ENCODE measurements at regions not wholly inside any gene's neighbourhood (a gene's known extent, or its start where the extent isn't known, plus 50 kb on each side); places are given as distances from the start of the nearest gene placed in this dataset.

DNA sequence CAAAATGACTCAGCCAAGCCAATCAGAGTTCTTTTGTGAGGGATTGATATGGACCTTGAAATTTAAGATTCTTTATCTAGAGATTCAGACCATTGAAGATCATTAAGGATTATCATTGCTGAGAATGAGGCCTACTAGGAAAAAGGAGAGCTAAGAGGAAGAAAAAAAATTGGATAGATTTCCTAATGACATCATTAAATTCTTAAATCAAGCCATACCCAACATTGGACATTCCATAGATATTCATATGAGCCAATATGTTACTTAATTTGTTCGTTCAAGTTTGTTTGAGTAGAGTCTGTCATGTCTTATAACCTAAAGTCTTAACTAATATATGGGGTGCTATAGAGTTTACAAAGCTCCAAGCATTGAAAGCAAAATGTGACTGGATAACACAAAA is 727.9 kb upstream of the SEMA6A start:
- Histone ChIP-seq H3K27ac (replicated peaks) (no peak overlapping the region), H3K4me3 (no peak overlapping the region), H3K9me3 (replicated peaks) (no peaks in the 10 kb centered on the region), H3K36me3 (no peaks in the 10 kb centered on the region), H3K27me3 (ENCODE audit: low read depth) (no peaks in the 10 kb centered on the region), H3K4me1 (peaks cover 9% of the 10 kb centered on the region)
- no peak for DNase-seq
- intact Hi-C loops (cut with micrococcal nuclease): no loop called here
- TF ChIP-seq CTCF (IDR thresholded peaks at IDR 0.05; ENCODE audit: borderline replicate concordance): no peak

DNA sequence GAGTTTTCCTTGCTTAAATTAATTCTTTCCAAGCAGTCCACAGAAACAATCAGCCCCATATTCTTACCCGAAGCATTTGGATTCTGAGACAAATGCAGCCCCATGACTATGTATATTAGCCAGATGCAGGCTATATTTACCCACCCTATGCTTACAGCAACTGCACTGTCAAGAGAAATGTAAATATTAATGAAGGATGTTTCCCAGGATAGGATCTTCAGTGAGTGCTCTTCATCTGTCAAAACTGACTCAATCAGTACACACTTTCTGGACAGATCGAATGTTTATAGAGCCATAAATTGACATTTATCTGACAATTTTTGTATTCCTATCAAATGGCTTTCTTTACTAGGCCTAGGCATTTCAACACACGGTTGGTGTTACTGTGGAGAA is 725.3 kb upstream of the SEMA6A start:
- intact Hi-C loops (cut with micrococcal nuclease): no loop called here
- Histone ChIP-seq H3K27ac (replicated peaks) (no peak overlapping the region), H3K4me1 (peaks cover 9% of the 10 kb centered on the region), H3K9me3 (replicated peaks) (no peaks in the 10 kb centered on the region), H3K36me3 (no peaks in the 10 kb centered on the region), H3K4me3 (no peak overlapping the region), H3K27me3 (ENCODE audit: low read depth) (no peaks in the 10 kb centered on the region)
- no peak for DNase-seq
- no peak for TF ChIP-seq CTCF (IDR thresholded peaks at IDR 0.05; ENCODE audit: borderline replicate concordance)

- DNase-seq: no peak
- peaks cover 9% of the 10 kb centered on the region for H3K4me1 ChIP-seq
- no peak for TF ChIP-seq CTCF (IDR thresholded peaks at IDR 0.05; ENCODE audit: borderline replicate concordance)
- intact Hi-C loops (cut with micrococcal nuclease): no loop called here
- H3K4me3 ChIP-seq: no peak overlapping the region
- H3K9me3 ChIP-seq (replicated peaks): peaks cover 5% of the 10 kb centered on the region
- H3K36me3 ChIP-seq: no peaks in the 10 kb centered on the region
- H3K27me3 ChIP-seq (ENCODE audit: low read depth): no peaks in the 10 kb centered on the region
- no peak overlapping the region for H3K27ac ChIP-seq (replicated peaks)
Measured at GRCh38 chr5:117299224-117299935, 724.8 kb upstream of the SEMA6A start.

GRCh38 chr5:117296872-117297271 is 722.2 kb upstream of the SEMA6A start:
- Histone ChIP-seq H3K4me3 (no peak overlapping the region), H3K27ac (replicated peaks) (no peak overlapping the region), H3K9me3 (replicated peaks) (peaks cover 20% of the 10 kb centered on the region), H3K36me3 (no peaks in the 10 kb centered on the region), H3K27me3 (ENCODE audit: low read depth) (no peaks in the 10 kb centered on the region), H3K4me1 (peaks cover 9% of the 10 kb centered on the region)
- TF ChIP-seq CTCF (IDR thresholded peaks at IDR 0.05; ENCODE audit: borderline replicate concordance): no peak
- intact Hi-C loops (cut with micrococcal nuclease): no loop called here
- no peak for DNase-seq

DNA sequence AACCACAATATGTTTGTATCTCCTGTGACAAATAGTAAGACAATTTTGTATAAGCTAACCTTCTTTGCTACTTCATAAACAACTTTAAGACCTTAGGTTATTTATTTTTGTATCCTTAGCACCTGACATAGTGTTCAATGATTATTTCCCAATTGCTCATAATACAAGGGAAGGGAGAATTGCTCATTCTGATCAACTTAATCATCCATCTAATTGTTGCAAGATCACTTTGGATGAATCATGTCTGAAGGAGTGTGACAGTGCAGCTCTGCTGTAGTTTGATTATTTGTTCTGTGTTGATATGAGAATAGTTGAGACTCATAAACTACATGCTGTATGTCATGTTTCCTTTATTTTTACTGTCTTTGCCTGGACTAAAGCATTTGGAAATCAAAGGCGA is 721.3 kb upstream of the SEMA6A start:
- H3K4me3 ChIP-seq: no peak overlapping the region
- H3K4me1 ChIP-seq: peaks cover 4% of the 10 kb centered on the region
- TF ChIP-seq CTCF (IDR thresholded peaks at IDR 0.05; ENCODE audit: borderline replicate concordance): no peak
- H3K9me3 ChIP-seq (replicated peaks): peaks cover 20% of the 10 kb centered on the region
- intact Hi-C loops (cut with micrococcal nuclease): no loop called here
- H3K27ac ChIP-seq (replicated peaks): no peak overlapping the region
- no peaks in the 10 kb centered on the region for H3K36me3 ChIP-seq
- no peak for DNase-seq
- no peaks in the 10 kb centered on the region for H3K27me3 ChIP-seq (ENCODE audit: low read depth)

Data from left ventricle myocardium inferior (tissue), 1 donor.